SK-N-SH (cell line): ENCODE measurements at regions not wholly inside any gene's neighbourhood (a gene's known extent, or its start where the extent isn't known, plus 50 kb on each side); places are given as distances from the start of the nearest gene placed in this dataset.

Source experiments
- MEF2A ChIP-seq: IDR thresholded peaks from 2 replicates; pipeline ENCODE4 v1.4.0; 2012; ENCODE audit warnings: low read depth, borderline replicate concordance
- TEAD4 ChIP-seq: IDR thresholded peaks from 2 replicates; pipeline ENCODE4 v1.4.0; 2012; ENCODE audit warnings: mild to moderate bottlenecking, borderline replicate concordance; ENCODE audit not compliant: insufficient read depth
- TF ChIP-seq, protein P1 (sequence below): fragments of 200-600 bp; sonication (generic); IDR thresholded peaks from 2 replicates; pipeline ENCODE4 v1.6.1; 2017; ENCODE audit warnings: antibody characterized with exemption, mild to moderate bottlenecking, moderate library complexity

DNA sequence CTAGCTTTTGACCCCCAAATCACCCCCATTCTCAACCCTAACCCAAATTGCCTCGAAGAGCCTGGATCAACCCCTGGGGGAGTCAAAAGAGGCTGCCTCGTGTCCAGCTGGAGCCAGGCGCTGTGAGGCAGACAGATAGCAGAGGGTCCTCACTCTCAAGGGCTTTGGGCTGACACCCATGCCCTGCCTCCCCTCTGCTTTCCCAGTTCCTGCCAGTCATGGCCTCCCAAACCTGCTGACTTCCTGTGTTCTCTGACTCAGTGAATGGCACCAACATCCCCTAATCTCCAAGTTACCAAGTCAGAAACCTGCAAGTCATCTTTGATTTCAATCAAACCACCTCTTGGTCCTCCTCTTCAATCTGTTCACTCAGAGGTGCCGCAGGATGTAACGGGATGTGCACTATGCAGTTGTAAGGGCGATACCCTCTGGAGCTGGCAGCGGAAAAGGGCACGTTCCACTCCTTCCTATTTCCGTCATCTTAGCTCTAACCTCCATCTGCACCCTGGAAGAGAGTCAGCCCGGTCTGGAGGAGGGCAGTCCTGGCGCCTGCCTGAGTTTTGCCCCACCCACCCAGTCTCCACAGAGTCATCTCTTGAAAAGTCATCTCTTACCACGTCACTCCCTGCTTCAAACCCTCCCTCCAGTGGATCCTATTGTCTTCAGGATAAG lies 52.4 kb upstream of the FAM174B start:
- TF ChIP-seq, protein P1, sequence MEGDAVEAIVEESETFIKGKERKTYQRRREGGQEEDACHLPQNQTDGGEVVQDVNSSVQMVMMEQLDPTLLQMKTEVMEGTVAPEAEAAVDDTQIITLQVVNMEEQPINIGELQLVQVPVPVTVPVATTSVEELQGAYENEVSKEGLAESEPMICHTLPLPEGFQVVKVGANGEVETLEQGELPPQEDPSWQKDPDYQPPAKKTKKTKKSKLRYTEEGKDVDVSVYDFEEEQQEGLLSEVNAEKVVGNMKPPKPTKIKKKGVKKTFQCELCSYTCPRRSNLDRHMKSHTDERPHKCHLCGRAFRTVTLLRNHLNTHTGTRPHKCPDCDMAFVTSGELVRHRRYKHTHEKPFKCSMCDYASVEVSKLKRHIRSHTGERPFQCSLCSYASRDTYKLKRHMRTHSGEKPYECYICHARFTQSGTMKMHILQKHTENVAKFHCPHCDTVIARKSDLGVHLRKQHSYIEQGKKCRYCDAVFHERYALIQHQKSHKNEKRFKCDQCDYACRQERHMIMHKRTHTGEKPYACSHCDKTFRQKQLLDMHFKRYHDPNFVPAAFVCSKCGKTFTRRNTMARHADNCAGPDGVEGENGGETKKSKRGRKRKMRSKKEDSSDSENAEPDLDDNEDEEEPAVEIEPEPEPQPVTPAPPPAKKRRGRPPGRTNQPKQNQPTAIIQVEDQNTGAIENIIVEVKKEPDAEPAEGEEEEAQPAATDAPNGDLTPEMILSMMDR, result no peak
- TF ChIP-seq MEF2A, result no peak
- no peak for TF ChIP-seq TEAD4
